Stimulated activated CD8-positive, alpha-beta memory T cell treated with anti-CD3 and anti-CD28 coated beads, Interleukin-15, amount 100 ng/mL, for 1 hour (primary cell): ENCODE measurements at regions not wholly inside any gene's neighbourhood (a gene's known extent, or its start where the extent isn't known, plus 50 kb on each side); places are given as distances from the start of the nearest gene placed in this dataset.
"Not testable (repeated sequence)": the region's sequence is repeated elsewhere in the genome, so short reads cannot be mapped to it uniquely, and the experiment has no call there.

Experiments used
- DNase-seq: peaks from one replicate; pipeline ENCODE4 v3.0.0-alpha.2; 2020; ENCODE audit warnings: low read depth

- no peak for DNase-seq
Observed at GRCh38 chr9:28471261-28471660, 898.0 kb upstream of the C9orf72 start.

- no peak for DNase-seq
Observed at GRCh38 chr9:28487561-28487960, 914.3 kb upstream of the C9orf72 start.

- DNase-seq, result no peak
Observed at GRCh38 chr9:28491121-28491520, 917.8 kb upstream of the C9orf72 start.

GRCh38 chr9:28498168-28498567 lies 924.9 kb upstream of the C9orf72 start:
- DNase-seq, result not testable (repeated sequence)

- DNase-seq, result no peak
Observed at GRCh38 chr9:28502189-28502588, 928.9 kb upstream of the C9orf72 start.

GRCh38 chr9:28502741-28503140 lies 929.5 kb upstream of the C9orf72 start:
- no peak for DNase-seq

- DNase-seq, result no peak
Observed at GRCh38 chr9:28503573-28503972, 930.3 kb upstream of the C9orf72 start.

GRCh38 chr9:28518439-28518838 lies 945.2 kb upstream of the C9orf72 start:
- DNase-seq, result no peak

GRCh38 chr9:28524309-28524708 lies 951.0 kb upstream of the C9orf72 start:
- not testable (repeated sequence) for DNase-seq

GRCh38 chr9:28528049-28528448 lies 954.8 kb upstream of the C9orf72 start:
- DNase-seq, result no peak

- no peak for DNase-seq
Observed at GRCh38 chr9:28538132-28538531, 964.9 kb upstream of the C9orf72 start.

GRCh38 chr9:28539434-28540070 lies 966.3 kb upstream of the C9orf72 start:
- DNase-seq, result no peak

- DNase-seq, result no peak
Observed at GRCh38 chr9:28542928-28543327, 969.6 kb upstream of the C9orf72 start.

GRCh38 chr9:28547527-28547926 lies 974.2 kb upstream of the C9orf72 start:
- no peak for DNase-seq

- DNase-seq, result no peak
Observed at GRCh38 chr9:28563291-28563934, 990.1 kb upstream of the C9orf72 start.

- no peak for DNase-seq
Observed at GRCh38 chr9:28583832-28584231, 1010.6 kb upstream of the C9orf72 start.

- DNase-seq, result no peak
Observed at GRCh38 chr9:28584542-28584941, 1011.3 kb upstream of the C9orf72 start.

GRCh38 chr9:28587052-28587451 lies 1013.8 kb upstream of the C9orf72 start:
- no peak for DNase-seq

- no peak for DNase-seq
Observed at GRCh38 chr9:28598408-28598807, 1025.1 kb upstream of the C9orf72 start.

- DNase-seq, result no peak
Observed at GRCh38 chr9:28600226-28600625, 1026.9 kb upstream of the C9orf72 start.

GRCh38 chr9:28607843-28608242 lies 1034.6 kb upstream of the C9orf72 start:
- DNase-seq, result no peak

- no peak for DNase-seq
Observed at GRCh38 chr9:28610339-28610738, 1037.1 kb upstream of the C9orf72 start.

- DNase-seq, result no peak
Observed at GRCh38 chr9:28616310-28616709, 1043.0 kb upstream of the C9orf72 start.

- no peak for DNase-seq
Observed at GRCh38 chr9:28620011-28620410, 1046.7 kb upstream of the C9orf72 start.
